ENCODE measurements at regions not wholly inside any gene's neighbourhood (a gene's known extent, or its start where the extent isn't known, plus 50 kb on each side); places are given as distances from the start of the nearest gene placed in this dataset.

DNA sequence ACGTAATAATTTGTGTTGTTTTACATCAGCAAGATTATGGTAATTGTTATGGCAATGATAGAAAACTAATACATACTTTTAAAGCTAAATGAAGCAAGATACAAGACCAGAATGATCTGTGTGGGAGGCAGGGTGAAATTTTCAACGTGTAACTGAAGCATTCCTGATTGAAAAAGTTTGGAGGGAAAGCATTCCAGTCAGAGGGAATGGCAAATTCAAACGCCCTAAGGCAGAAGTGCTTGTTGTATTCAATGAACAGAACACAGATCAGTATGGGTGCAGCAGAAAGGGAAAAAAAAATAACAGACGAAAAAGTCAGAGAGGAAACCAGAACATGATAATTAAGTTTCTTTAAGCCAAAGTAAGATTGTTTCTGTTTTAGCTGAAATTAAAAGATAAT, 928.5 kb upstream of the SLITRK1 start:
- TF ChIP-seq, protein P1, sequence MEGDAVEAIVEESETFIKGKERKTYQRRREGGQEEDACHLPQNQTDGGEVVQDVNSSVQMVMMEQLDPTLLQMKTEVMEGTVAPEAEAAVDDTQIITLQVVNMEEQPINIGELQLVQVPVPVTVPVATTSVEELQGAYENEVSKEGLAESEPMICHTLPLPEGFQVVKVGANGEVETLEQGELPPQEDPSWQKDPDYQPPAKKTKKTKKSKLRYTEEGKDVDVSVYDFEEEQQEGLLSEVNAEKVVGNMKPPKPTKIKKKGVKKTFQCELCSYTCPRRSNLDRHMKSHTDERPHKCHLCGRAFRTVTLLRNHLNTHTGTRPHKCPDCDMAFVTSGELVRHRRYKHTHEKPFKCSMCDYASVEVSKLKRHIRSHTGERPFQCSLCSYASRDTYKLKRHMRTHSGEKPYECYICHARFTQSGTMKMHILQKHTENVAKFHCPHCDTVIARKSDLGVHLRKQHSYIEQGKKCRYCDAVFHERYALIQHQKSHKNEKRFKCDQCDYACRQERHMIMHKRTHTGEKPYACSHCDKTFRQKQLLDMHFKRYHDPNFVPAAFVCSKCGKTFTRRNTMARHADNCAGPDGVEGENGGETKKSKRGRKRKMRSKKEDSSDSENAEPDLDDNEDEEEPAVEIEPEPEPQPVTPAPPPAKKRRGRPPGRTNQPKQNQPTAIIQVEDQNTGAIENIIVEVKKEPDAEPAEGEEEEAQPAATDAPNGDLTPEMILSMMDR (IDR thresholded peaks at IDR 0.05; ENCODE audit: borderline replicate concordance, extremely low read depth, low read length, poor library complexity, severe bottlenecking): no peak
- TF ChIP-seq EZH2 (IDR thresholded peaks at IDR 0.05; ENCODE audit: borderline replicate concordance, low read depth, low read length, severe bottlenecking): no peak
